Umbilical cord (tissue), 1 donor: ENCODE measurements at regions not wholly inside any gene's neighbourhood (a gene's known extent, or its start where the extent isn't known, plus 50 kb on each side); places are given as distances from the start of the nearest gene placed in this dataset.
"Not testable (repeated sequence)": the region's sequence is repeated elsewhere in the genome, so short reads cannot be mapped to it uniquely, and the experiment has no call there.

Source experiments
- DNase-seq: peaks from one replicate; pipeline ENCODE4 v3.0.0-alpha.2; 2015; ENCODE audit warnings: low spot score

- DNase-seq, result no peak
Measured at GRCh38 chr10:2891073-2891769, 176.1 kb upstream of the PFKP start.

- no peak for DNase-seq
Measured at GRCh38 chr10:2890093-2890492, 177.3 kb upstream of the PFKP start.

GRCh38 chr10:2888403-2889004, 178.8 kb upstream of the PFKP start:
- DNase-seq, result no peak

- no peak for DNase-seq
Measured at GRCh38 chr10:2887391-2888070, 179.8 kb upstream of the PFKP start.

- DNase-seq, result no peak
Measured at GRCh38 chr10:2886662-2887061, 180.7 kb upstream of the PFKP start.

- peak; percentile 45 for DNase-seq
Measured at GRCh38 chr10:2885288-2886278, 181.8 kb upstream of the PFKP start.

- DNase-seq, result not testable (repeated sequence)
Measured at GRCh38 chr10:2883983-2884540, 183.3 kb upstream of the PFKP start.

- no peak for DNase-seq
Measured at GRCh38 chr10:2883238-2883637, 184.1 kb upstream of the PFKP start.

GRCh38 chr10:2882628-2883027, 184.7 kb upstream of the PFKP start:
- no peak for DNase-seq

- no peak for DNase-seq
Measured at GRCh38 chr10:2881720-2882620, 185.4 kb upstream of the PFKP start.

- DNase-seq, result not testable (repeated sequence)
Measured at GRCh38 chr10:2880050-2880449, 187.3 kb upstream of the PFKP start.

- no peak for DNase-seq
Measured at GRCh38 chr10:2878818-2879217, 188.5 kb upstream of the PFKP start.

GRCh38 chr10:2876032-2876431, 191.3 kb upstream of the PFKP start:
- no peak for DNase-seq

- DNase-seq, result no peak
Measured at GRCh38 chr10:2874963-2875362, 192.4 kb upstream of the PFKP start.

- DNase-seq, result no peak
Measured at GRCh38 chr10:2873769-2874168, 193.6 kb upstream of the PFKP start.

GRCh38 chr10:2871673-2872219, 195.6 kb upstream of the PFKP start:
- DNase-seq, result no peak

GRCh38 chr10:2870654-2871053, 196.7 kb upstream of the PFKP start:
- no peak for DNase-seq

- no peak for DNase-seq
Measured at GRCh38 chr10:2867788-2868299, 199.5 kb upstream of the PFKP start.

- no peak for DNase-seq
Measured at GRCh38 chr10:2866569-2866968, 200.8 kb upstream of the PFKP start.
